OCI-M2 (cell line): ENCODE measurements at regions not wholly inside any gene's neighbourhood (a gene's known extent, or its start where the extent isn't known, plus 50 kb on each side); places are given as distances from the start of the nearest gene placed in this dataset.

Experiments
- DNase-seq: peaks from one replicate; lab custom pipeline; 2025; ENCODE audit not compliant: unreplicated experiment; lab: John Stamatoyannopoulos, UW

DNA sequence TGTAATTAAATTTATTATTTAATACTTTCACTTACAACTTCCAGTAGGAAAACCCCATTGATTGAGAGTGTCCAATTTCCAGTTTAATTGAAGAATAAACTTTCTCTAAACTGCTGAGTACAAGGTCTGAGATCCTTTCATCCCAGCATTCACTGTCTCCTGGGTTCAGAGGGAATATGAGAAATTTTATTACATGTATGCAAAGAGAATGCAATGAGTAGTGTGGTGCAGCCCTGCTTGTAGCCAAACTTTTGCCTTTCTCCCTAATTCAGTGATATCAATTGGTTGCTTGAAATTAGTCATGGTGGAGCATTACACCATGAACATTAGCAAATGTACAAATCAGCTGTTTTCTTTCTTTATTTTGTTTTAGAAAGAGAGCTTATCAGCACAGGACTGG, 780.6 kb upstream of the MDGA2 start:
- DNase-seq = no peak

DNA sequence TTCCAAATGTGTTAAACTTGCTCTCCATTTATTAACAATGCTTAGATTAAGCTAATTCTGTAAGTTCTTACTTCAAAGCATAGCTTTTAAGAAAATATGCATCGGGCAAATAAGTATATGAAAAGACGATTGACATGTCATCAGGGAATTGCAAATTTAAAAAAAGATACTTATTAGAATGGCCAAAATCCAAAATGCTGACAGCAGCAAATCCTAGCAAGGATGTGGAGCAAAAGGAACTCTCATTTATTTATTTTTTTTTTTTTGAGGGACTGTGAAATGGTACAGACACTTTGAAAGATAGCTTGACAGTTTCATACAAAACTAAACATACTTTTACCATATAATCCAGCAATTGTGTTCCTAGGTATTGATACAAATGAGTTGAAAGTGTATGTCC, 779.5 kb upstream of the MDGA2 start:
- no peak for DNase-seq

DNA sequence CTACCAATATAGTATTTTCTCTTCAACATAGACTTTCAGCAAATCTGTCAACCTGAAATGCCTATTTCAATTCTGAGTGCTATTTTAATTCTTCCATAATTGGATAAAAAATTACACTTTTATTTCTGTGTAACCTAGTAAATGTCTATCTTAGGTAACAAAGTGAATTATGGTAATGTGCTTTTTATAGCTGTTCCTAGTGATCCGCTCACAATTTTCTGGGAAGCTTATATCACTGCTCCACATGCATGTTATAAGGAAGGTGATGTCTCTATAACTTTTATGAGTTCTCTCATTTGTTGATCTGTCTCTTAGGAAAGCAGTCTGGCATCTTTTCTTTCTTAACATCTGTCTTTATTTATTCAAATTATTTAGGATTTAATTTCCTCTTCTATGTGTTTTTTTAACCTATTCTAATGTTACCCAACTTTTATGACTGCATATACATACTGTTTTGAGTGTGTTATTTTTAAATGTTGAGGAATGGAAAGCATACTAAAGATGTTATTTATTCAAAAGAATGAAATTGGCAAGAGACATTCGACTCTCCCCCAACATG, 777.1 kb upstream of the MDGA2 start:
- DNase-seq = no peak

DNA sequence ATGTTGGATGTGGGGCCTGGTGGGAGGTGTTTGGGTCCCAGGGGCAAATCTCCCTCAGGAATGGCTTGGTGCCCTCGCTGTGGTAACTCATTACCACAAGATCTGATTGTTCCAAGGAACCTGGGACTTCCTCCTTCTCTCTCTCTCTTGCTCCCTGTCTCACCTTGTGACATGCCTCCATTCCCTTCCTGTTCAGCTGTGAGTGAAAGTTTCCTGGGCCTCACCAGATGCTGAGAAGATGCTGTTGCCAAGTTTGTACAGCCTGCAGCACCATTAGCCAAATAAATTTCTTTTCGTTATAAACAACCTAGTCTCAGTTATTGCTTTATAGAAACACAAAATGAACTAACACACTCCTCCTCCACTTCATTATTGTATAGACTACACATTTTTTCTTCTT, 759.8 kb upstream of the MDGA2 start:
- no peak for DNase-seq

DNA sequence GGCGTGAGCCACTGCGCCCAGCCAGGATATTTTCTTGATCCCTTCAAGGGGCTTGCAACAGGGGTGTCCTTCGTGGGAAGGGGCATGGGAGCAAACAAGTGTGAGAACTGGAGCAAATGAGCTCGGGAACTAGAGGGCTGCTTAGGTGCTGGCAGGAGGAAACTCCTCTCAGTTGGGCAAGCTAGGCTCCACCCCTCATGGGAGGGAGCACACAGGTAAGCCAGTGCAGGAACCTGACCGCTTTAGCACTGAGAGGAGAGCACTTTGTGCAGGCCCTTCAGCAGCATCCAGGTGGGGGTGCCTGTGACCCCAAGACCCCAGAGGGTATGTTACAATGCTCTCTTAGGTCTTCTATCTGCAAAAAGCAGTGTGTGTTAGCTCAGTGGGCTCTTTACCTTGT, 755.4 kb upstream of the MDGA2 start:
- no peak for DNase-seq

DNA sequence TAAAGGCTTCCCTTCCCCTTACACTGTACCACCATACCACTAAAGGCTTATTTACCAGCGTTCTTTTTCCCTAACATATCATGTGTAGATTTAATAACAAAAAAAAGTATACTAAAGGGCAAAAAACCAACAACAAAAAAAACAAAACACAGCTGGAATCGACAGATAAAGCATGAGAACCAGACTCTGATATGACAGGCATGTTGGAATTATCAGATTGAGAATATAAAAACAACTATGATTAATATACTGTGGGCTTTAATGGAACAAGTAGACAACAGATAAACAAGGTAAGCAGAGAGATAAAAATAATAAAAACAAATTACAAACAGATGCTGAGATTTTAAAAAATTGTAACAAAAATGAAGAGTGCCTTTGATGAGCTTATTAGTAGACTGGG, 754.1 kb upstream of the MDGA2 start:
- DNase-seq = no peak

DNA sequence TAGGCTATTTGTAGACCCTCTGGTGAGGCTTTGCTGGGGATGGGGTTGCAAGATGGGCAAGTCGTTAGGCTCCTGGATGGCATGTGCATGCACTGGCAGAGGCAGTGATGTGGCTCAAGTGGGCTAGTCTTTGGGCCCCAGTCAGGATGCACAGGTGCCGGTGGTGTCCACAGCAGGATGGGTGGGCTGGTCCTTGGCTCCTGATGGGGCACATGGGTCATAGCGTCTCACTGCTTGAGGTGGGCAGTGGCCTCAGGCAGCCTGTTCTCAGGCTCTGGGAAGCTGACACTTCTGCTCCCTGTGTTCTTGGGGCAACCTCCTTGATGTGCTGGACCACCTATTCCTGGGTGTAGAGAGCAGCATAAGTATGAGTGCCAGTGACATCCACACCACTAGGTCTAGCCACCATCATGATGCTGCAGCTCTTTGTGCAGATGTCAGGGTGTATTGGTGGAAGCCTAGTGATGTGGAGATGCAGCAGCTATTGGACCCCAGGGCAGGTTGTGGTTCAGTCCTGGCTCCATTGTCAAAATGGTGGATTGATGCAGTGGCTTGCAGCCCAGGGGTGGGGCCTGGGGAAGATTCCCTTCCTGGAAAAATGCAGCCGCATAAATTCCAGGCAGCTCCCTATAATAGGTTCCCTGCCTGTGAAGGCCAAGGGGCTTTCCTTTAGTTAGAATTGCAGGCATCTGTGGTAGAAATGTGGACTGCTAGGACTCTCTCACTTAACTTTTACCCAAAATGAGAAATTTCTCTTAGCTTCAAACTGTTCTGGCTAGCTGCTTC, 742.5 kb upstream of the MDGA2 start:
- no peak for DNase-seq

DNA sequence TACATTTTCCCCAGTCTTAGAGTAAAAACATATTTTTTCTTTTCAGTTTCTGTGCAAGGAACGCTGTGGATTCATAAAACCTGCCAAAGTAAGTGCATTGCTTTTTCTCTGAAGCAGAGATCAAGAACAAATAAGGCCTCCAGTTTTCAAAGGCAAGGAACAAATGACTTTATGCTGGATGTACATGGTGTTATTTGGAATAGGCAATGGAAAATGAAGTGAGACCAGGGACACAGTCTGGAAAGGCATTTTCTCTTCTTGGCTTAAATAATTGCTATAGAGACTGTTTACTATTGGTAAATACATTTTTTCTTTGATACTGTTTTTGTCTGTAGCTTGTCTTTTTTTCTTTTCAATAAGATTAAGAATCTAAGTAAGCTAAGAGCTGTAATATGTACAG, 725.9 kb upstream of the MDGA2 start:
- DNase-seq = no peak

DNA sequence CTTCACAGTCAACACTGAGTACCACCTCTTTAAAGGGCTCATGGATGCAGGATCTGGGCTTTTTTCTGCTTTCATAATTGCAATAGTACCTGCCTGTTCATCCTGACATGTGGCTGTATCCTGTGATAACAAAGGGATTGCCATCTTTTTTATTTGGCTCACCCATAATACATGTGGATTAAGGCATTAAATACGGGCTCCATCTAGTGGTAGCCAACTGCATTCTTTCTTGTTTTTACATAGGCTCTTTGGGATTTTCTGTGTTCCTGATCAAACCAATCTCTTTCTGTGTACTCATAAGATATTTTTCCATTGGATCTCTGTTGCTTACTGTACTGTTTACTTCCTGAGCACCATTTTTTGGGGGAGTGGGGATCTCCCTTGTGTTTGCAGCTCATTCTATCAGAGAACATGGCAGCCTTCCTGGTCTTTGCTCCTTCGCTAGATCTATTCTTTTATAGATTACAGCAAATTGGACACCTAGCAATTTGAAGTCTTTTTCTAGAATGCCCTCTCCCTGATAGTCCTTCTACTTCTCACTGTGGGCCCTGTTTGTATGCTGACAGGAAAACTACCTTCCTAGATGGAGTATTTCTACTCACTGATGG, 723.4 kb upstream of the MDGA2 start:
- DNase-seq = no peak

DNA sequence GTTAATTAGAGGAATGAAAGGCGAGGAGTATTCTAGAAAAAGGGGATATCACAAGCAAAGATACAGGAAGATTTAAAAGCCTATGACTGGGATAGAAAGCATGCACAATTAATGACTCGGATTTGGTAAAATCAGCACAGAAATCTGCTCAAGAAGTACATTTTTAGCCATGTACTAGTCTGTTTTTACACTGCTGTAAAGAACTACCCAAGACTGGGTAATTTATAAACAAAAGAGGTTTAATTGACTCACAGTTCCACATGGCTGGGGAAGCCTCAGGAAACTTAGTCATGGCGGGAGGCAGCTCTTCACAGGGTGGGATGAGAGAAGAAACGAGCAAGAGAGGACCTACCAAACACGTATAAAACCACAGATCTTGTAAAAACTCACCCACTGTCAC, 716.3 kb upstream of the MDGA2 start:
- no peak for DNase-seq

DNA sequence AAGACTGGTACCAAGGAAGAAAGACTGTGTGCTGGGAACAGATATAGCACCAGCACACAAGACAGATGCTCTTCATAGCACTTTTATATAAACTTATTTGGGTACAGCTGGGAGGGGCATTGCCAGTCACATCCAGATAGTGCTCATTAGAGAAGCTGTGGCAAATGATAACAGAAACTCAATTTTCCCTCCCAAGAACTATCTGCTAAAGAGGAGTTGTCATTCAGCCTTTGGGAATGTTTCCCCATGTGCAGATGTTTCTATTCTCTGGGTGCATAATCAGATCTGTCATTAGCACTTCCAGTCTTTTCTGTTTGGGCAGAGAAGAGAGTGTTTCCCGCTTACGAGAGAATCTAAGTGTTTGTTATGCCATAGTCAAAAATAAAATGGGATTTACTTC, 714.9 kb upstream of the MDGA2 start:
- DNase-seq = no peak

DNA sequence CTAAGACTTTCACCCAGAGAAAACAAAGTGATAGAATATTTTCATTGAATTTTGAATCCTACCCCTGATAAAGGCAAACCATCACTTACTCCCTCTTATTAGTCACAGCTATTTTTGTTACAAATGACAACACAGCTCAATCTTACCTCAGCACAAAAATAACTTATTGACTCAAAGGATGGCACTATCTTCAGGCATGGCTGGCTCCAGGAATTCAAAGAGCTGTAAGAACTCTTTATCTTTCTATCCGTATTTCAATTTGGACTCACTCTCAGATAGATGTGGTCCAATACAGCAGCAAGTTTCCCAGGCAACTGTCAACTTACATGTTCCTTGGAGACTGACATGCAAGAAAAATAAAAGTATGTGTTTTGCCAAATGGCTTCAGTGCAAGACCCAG, 709.4 kb upstream of the MDGA2 start:
- DNase-seq = no peak

DNA sequence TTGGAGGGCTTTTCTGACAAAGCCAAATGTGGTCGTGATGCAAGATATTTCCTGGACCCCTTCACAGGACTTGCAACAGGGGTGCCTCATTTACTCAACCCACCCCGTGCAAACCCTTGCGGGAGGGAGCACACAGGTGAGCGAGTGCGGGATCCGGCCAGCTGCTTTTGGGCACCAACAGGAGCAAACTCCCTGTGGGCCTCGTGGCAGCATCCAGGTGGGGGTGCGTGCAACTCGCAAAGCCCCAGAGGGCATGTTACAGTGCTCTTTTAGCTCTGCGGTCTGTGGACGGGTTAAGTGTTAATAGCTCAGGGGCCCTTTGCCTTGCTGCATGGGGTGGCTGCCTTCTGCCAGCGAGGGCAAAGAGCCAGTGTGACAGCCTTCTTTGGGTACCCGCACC, 707.6 kb upstream of the MDGA2 start:
- no peak for DNase-seq

DNA sequence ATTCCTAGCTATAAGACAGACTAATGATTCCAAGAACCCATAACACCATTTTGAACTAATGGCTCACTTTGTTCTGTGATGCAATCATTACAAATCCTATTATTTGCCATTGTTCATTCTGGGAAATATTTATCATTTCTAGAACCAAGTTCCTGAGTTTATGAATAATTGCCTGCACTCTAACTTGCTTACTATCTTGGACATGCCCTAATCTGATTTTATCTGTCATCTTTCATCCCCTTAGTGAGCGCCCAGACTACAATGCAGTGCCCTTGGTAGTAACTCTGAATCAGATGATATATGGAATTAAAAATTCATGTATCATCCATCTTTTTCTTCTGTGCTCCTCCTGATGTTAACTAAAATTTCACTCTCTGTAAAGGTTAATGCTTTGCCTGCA, 703.1 kb upstream of the MDGA2 start:
- no peak for DNase-seq

DNA sequence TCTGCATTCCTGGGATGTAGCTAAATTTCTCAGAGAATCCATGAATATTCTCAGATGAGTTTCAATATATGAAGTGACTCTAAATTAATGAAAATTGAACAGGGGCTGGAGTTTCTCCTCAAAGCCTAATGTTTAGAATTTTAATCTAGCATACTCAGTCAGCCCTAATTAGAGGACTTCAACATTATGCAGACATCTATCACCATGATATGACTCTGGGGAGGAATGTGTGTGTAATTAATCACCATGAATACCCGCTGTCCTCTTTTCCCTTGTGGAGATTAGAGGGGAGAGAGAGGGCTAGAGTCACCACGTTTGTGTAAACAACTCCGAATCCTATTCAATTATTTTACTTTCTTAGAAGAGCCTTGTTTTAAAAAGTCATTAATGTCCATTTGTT, 698.6 kb upstream of the MDGA2 start:
- no peak for DNase-seq

DNA sequence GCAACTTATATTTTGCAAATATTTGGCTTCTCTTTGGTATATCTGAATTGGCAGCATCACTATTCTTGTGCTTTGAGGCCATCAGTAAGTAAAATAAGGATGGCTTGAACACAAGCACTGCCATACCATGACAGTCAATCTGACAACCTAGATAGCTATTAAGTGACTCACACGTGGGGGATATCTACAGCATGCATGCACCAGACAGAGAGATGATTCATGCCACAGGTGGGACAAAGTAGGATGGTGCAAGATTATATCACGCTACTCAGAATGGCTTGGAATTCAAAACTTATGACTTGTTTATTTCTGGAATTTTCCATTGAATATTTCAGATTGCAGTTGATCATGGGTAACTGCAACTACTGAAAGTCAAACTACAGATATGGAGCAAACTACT, 675.6 kb upstream of the MDGA2 start:
- no peak for DNase-seq

DNA sequence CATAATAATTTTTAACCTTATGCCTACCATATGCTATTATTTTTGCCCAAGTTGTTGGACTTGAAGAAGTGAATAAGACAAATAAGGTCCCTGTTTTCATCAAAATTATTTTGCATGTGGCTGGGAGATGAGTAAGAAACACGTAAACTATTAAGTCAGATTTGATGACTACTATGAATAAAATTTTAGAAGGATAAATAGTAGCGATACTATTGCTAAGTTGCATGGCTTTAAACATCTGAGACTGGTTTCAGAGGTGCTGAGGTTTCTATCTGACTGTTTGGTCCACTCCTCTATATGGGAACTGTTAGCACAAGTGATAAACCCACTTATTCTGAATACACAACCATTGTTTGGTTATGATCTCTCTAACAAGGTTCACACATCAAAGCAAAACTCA, 674.3 kb upstream of the MDGA2 start:
- DNase-seq = no peak

DNA sequence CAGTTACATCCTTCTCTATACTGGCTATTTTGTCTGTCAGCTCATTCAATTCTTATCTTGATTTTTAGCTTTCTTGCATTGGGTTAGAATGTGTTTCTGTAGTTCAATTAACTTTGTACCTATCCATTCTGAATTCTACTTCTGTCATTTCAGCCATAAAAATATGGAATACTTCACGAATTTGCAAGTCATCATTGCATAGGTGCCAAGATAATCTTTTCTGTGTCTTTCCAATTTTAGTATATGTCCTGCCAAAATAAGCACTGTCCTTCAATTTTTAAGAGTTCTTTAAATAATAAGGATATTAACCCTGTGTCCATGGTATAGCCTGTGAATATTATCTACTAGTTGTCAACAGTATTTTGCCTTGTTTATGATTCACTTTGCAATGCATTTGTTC, 665.7 kb upstream of the MDGA2 start:
- DNase-seq = no peak

DNA sequence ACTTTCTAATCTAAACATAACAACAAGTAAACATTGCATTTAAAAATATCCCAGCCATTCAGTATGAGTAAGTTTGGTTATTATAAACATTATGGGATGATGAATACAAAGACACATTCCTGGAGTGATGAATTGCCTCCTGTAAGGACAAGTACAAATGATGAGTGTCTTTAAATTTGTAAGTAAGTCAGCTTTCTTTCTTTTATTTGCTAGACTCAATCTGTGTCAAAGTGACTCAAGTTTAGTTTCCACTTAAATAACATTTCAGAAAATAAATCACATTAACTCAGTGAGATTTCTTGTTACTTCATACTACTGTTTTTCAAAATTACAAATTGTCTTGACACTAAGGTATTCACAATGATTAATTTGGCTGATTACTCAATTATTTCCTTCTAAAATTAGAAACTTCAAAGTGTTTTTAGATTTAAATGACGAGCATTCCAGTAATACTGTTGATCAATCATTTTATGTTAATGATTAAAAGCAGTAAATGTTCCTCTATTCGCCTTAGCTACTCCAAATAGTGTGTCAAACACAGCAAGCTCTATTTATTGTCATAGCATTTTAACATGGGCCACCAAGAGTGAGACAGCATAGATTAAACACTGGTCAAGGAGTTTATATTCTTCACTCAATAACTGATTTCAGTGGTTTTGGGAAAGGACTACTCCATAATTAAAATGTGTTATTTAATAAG, 658.0 kb upstream of the MDGA2 start:
- DNase-seq = no peak

DNA sequence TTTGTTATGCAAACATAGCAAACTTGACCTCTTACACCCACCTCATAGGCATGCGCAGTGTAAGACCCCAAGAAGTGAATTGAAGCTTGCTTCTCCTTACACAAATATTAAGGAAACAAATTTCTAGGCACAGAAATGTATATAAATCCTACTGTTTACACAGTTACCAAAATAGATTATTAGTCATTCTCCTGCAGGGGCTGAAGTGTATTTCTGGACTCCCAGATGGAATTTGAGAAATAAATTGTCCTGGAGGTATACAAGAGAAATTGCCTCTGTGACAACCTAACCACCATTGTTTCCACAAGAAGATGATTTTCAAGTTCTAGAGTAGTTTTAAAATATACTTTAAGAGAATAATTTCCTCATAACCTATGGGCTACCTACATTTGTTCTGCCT, 656.0 kb upstream of the MDGA2 start:
- no peak for DNase-seq

DNA sequence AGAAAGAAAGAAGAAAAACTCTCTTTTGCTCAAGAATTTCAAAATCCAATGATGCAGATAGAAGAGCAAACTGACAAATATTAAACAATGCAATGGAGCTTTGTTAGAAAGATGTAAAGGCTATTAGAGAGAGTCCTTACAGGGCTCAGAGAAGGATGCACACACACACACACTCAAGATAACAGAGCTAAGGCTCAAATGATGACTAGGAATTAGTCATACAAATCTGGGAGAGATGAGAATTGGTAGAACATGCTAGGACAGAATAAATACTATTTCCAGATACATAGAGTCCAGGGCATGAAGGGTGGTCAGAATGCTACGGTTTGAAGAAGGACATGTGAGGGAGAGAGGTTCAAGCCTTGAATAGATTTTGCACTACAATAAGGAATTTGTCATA, 650.1 kb upstream of the MDGA2 start:
- no peak for DNase-seq

DNA sequence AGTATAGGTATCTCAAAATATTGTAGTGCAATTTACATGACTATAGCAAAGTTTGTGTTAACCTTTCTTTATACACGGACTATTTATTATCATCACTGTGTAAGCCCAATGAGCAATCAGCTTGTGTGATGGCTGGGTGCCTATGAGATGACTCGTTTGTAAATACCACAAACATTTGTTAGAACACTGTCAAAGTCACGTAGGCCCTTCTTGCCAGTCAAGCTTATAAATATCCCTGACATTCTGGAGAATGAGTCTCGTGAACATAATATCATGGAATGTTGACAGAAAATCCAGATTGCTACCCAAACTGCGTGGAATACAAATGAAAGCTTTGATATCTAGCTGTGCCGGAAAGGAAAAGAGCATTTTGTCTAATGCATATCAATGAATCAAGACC, 648.3 kb upstream of the MDGA2 start:
- no peak for DNase-seq
